ENCODE measurements at regions not wholly inside any gene's neighbourhood (a gene's known extent, or its start where the extent isn't known, plus 50 kb on each side); places are given as distances from the start of the nearest gene placed in this dataset.

DNA sequence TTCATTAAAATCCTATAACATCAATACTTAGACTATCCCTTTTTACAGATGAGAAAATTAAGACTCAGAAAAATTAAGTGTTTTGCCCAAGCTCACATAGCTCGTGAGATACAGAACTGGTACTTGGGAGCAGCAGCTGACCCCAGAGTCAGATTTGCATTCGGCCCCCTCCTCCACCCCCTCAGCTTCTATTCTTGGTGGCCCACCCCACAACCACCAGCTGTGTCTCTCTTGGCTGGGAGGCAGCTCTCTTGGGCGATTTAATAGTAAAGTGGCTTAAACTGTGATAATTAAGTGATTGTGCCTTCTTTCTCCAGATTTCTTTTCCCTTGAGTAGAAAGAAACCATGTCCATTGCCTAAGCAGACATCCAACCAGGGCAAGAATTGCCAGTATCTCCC lies 203.6 kb upstream of the PDZRN3 start:
- no peak overlapping the region for H3K4me2 ChIP-seq (ENCODE audit: control insufficient read depth, insufficient read depth)
- H3K27ac ChIP-seq (ENCODE audit: control insufficient read depth, insufficient read depth) = no peak overlapping the region
- no peaks in the 10 kb centered on the region for H4K20me1 ChIP-seq (ENCODE audit: control insufficient read depth, insufficient read depth)
- H3K9me3 ChIP-seq (replicated peaks; ENCODE audit: control insufficient read depth, insufficient read depth, low read length) = no peaks in the 10 kb centered on the region
- in situ Hi-C loops (cut with MboI) (no loop called here), intact Hi-C loops (cut with micrococcal nuclease; ENCODE audit: unreplicated experiment) (no loop called here)
- no peaks in the 10 kb centered on the region for H3K4me1 ChIP-seq (ENCODE audit: control insufficient read depth, insufficient read depth, low read length)
- H2AFZ ChIP-seq (ENCODE audit: control insufficient read depth, low read depth, low read length) = no peak overlapping the region
- no peaks in the 10 kb centered on the region for H3K36me3 ChIP-seq (ENCODE audit: control insufficient read depth in 2 of 2, insufficient read depth in 2 of 2, low read length in 1 of 2)
- no peaks in the 10 kb centered on the region for H3K79me2 ChIP-seq (ENCODE audit: control insufficient read depth, insufficient read depth, low read length)
- TF ChIP-seq, protein P1, sequence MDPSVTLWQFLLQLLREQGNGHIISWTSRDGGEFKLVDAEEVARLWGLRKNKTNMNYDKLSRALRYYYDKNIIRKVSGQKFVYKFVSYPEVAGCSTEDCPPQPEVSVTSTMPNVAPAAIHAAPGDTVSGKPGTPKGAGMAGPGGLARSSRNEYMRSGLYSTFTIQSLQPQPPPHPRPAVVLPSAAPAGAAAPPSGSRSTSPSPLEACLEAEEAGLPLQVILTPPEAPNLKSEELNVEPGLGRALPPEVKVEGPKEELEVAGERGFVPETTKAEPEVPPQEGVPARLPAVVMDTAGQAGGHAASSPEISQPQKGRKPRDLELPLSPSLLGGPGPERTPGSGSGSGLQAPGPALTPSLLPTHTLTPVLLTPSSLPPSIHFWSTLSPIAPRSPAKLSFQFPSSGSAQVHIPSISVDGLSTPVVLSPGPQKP (IDR thresholded peaks at IDR 0.05; ENCODE audit: low read depth, low read length) = no peak
- TF ChIP-seq TAF1 (IDR thresholded peaks at IDR 0.05; ENCODE audit: borderline replicate concordance, low read depth, low read length) (no peak), STAT3 (IDR thresholded peaks at IDR 0.05; ENCODE audit: low read depth, low read length) (no peak), POLR2AphosphoS2 (IDR thresholded peaks at IDR 0.05; ENCODE audit: low read depth, low read length) (no peak), YBX1 (IDR thresholded peaks at IDR 0.05) (no peak), SUPT20H (IDR thresholded peaks at IDR 0.05; ENCODE audit: borderline replicate concordance, control insufficient read depth, low read depth, low read length) (no peak), ETV6 (conservative IDR thresholded peaks at IDR 0.05 in 1 of 2, IDR thresholded peaks at IDR 0.05 in 1 of 2; ENCODE audit: borderline replicate concordance in 1 of 2, low read depth in 1 of 2) (no peak), CREB1 (IDR thresholded peaks at IDR 0.05; ENCODE audit: low read depth) (no peak), SREBF1 (IDR thresholded peaks at IDR 0.05; ENCODE audit: low read length) (no peak), KDM1A (IDR thresholded peaks at IDR 0.05; ENCODE audit: borderline replicate concordance) (no peak), NRF1 (conservative IDR thresholded peaks at IDR 0.05; ENCODE audit: low read depth, low read length) (no peak), MXI1 (IDR thresholded peaks at IDR 0.05; ENCODE audit: low read depth, low read length) (no peak), JUNB (IDR thresholded peaks at IDR 0.05) (no peak), ZNF207 (IDR thresholded peaks at IDR 0.05; ENCODE audit: borderline replicate concordance) (no peak)
- TF ChIP-seq, protein P2, sequence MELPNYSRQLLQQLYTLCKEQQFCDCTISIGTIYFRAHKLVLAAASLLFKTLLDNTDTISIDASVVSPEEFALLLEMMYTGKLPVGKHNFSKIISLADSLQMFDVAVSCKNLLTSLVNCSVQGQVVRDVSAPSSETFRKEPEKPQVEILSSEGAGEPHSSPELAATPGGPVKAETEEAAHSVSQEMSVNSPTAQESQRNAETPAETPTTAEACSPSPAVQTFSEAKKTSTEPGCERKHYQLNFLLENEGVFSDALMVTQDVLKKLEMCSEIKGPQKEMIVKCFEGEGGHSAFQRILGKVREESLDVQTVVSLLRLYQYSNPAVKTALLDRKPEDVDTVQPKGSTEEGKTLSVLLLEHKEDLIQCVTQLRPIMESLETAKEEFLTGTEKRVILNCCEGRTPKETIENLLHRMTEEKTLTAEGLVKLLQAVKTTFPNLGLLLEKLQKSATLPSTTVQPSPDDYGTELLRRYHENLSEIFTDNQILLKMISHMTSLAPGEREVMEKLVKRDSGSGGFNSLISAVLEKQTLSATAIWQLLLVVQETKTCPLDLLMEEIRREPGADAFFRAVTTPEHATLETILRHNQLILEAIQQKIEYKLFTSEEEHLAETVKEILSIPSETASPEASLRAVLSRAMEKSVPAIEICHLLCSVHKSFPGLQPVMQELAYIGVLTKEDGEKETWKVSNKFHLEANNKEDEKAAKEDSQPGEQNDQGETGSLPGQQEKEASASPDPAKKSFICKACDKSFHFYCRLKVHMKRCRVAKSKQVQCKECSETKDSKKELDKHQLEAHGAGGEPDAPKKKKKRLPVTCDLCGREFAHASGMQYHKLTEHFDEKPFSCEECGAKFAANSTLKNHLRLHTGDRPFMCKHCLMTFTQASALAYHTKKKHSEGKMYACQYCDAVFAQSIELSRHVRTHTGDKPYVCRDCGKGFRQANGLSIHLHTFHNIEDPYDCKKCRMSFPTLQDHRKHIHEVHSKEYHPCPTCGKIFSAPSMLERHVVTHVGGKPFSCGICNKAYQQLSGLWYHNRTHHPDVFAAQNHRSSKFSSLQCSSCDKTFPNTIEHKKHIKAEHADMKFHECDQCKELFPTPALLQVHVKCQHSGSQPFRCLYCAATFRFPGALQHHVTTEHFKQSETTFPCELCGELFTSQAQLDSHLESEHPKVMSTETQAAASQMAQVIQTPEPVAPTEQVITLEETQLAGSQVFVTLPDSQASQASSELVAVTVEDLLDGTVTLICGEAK (IDR thresholded peaks at IDR 0.05; ENCODE audit: borderline replicate concordance) = no peak
- TF ChIP-seq, protein P3, sequence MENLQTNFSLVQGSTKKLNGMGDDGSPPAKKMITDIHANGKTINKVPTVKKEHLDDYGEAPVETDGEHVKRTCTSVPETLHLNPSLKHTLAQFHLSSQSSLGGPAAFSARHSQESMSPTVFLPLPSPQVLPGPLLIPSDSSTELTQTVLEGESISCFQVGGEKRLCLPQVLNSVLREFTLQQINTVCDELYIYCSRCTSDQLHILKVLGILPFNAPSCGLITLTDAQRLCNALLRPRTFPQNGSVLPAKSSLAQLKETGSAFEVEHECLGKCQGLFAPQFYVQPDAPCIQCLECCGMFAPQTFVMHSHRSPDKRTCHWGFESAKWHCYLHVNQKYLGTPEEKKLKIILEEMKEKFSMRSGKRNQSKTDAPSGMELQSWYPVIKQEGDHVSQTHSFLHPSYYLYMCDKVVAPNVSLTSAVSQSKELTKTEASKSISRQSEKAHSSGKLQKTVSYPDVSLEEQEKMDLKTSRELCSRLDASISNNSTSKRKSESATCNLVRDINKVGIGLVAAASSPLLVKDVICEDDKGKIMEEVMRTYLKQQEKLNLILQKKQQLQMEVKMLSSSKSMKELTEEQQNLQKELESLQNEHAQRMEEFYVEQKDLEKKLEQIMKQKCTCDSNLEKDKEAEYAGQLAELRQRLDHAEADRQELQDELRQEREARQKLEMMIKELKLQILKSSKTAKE (IDR thresholded peaks at IDR 0.05; ENCODE audit: low read depth, poor library complexity, severe bottlenecking) = no peak
- ChIA-PET CTCF (no interaction called here), SMC1A (ENCODE audit: uncharacterized antibody, unreplicated experiment) (no interaction called here), RAD21 (ENCODE audit: unreplicated experiment) (no interaction called here), POLR2A (no interaction called here)
- no TSS peak for BruUV-seq (replicated peaks)
- H3K27me3 ChIP-seq (replicated peaks in 1 of 2; ENCODE audit: control insufficient read depth in 2 of 2, insufficient read depth in 2 of 2, low read length in 1 of 2) = no peaks in the 10 kb centered on the region
- H3K4me3 ChIP-seq = no peak overlapping the region
- no peak for DNase-seq (ENCODE audit: low read depth, low spot score)
- H3K9ac ChIP-seq (ENCODE audit: control insufficient read depth, insufficient read depth, low read length) = no peak overlapping the region
- FAIRE-seq = no peak
- WGBS (ENCODE audit: insufficient coverage, insufficient replicate concordance, low lambda C conversion rate, missing lambda C conversion rate) = 0% methylated on average over 3 of the region's 3 CpGs
- no peak for ATAC-seq

Measured in GM12878 (cell line).